HEK293 (cell line): ENCODE measurements at regions not wholly inside any gene's neighbourhood (a gene's known extent, or its start where the extent isn't known, plus 50 kb on each side); places are given as distances from the start of the nearest gene placed in this dataset.

Source experiments
- CTCF ChIA-PET: fragments of 350-600 bp; formaldehyde crosslinking; extraction: SDS; loops from one replicate; lab custom pipeline; 2021; ENCODE audit warnings: antibody characterized with exemption; lab: Yijun Ruan, JAX
- POLR2A ChIA-PET: fragments of 300-600 bp; formaldehyde crosslinking; extraction: SDS; loops from one replicate; lab custom pipeline; 2020; ENCODE audit warnings: antibody characterized with exemption, inconsistent platforms; lab: Yijun Ruan, JAX
- H3K27ac ChIP-seq: fragments of 200-500 bp; sonication (Bioruptor generic); 2 replicates; pipeline ENCODE4 v1.5.1; 2014; ENCODE audit warnings: low read depth, low read length, control low read depth, inconsistent platforms; ENCODE audit errors: extremely low read depth
- H3K36me3 ChIP-seq, 2 experiments: fragments of 200-500 bp in 1 of 2; sonication (Bioruptor generic) in 1 of 2; 1 replicate in 1 of 2; 2 replicates in 1 of 2; pipeline ENCODE4 v1.5.1; 2014 to 2017; ENCODE audit warnings: inconsistent platforms in 2 of 2, low read length in 2 of 2; ENCODE audit not compliant: control insufficient read depth in 2 of 2, insufficient read depth in 1 of 2
- H3K4me1 ChIP-seq: fragments of 200-500 bp; sonication (Bioruptor generic); 2 replicates; pipeline ENCODE4 v1.5.1; 2014; ENCODE audit warnings: mild to moderate bottlenecking, low read length, inconsistent platforms; ENCODE audit not compliant: control insufficient read depth, insufficient read depth
- H3K4me3 ChIP-seq: 2 replicates; pipeline ENCODE4 v1.5.1; 2011; ENCODE audit warnings: low read depth, mild to moderate bottlenecking, control low read depth, low read length, moderate library complexity
- H3K9me3 ChIP-seq: fragments of 200-500 bp; sonication (Bioruptor generic); 2 replicates; pipeline ENCODE4 v1.5.1; 2014; ENCODE audit warnings: low read depth, low read length, inconsistent platforms; ENCODE audit not compliant: control insufficient read depth, insufficient read depth
- BCL6B ChIP-seq: fragments of 450-650 bp; formaldehyde crosslinking; IDR thresholded peaks from 2 replicates; pipeline ENCODE4 v1.5.1; 2017; ENCODE audit warnings: missing biosample characterization, missing genetic modification characterization
- EGR2 ChIP-seq: fragments of 450-650 bp; formaldehyde crosslinking; IDR thresholded peaks from 2 replicates; pipeline ENCODE4 v1.5.1; 2016; ENCODE audit warnings: low read depth, missing biosample characterization, missing genetic modification characterization
- KLF9 ChIP-seq: fragments of 450-650 bp; formaldehyde crosslinking; IDR thresholded peaks from 2 replicates; pipeline ENCODE4 v1.5.1; 2016; ENCODE audit warnings: missing biosample characterization, missing genetic modification characterization, low read depth
- OVOL3 ChIP-seq: fragments of 450-650 bp; formaldehyde crosslinking; IDR thresholded peaks from 2 replicates; pipeline ENCODE4 v1.5.1; 2016; ENCODE audit warnings: missing biosample characterization, missing genetic modification characterization
- PRDM6 ChIP-seq: fragments of 450-650 bp; formaldehyde crosslinking; IDR thresholded peaks from 2 replicates; pipeline ENCODE4 v1.5.1; 2017; ENCODE audit warnings: missing biosample characterization, missing genetic modification characterization
- SP7 ChIP-seq: fragments of 450-650 bp; formaldehyde crosslinking; IDR thresholded peaks from 2 replicates; pipeline ENCODE4 v1.5.1; 2016; ENCODE audit warnings: missing biosample characterization, missing genetic modification characterization
- ZBTB26 ChIP-seq: fragments of 450-650 bp; formaldehyde crosslinking; optimal IDR thresholded peaks from 2 replicates; pipeline ENCODE3; 2016; ENCODE audit warnings: missing biosample characterization, mild to moderate bottlenecking, missing genetic modification characterization
- ZBTB48 ChIP-seq: fragments of 450-650 bp; formaldehyde crosslinking; IDR thresholded peaks from 2 replicates; pipeline ENCODE4 v1.5.1; 2016; ENCODE audit warnings: missing biosample characterization, missing genetic modification characterization
- ZBTB6 ChIP-seq: fragments of 450-650 bp; formaldehyde crosslinking; IDR thresholded peaks from 2 replicates; pipeline ENCODE4 v1.5.1; 2017; ENCODE audit warnings: missing biosample characterization, missing genetic modification characterization
- ZNF555 ChIP-seq: fragments of 450-650 bp; formaldehyde crosslinking; conservative IDR thresholded peaks from 2 replicates; pipeline ENCODE4 v1.5.1; 2017; ENCODE audit warnings: missing biosample characterization, mild to moderate bottlenecking, missing genetic modification characterization, inconsistent platforms
- ZNF558 ChIP-seq: fragments of 450-650 bp; formaldehyde crosslinking; IDR thresholded peaks from 2 replicates; pipeline ENCODE4 v1.5.1; 2016; ENCODE audit warnings: missing biosample characterization, missing genetic modification characterization
- ZNF596 ChIP-seq: fragments of 450-650 bp; IDR thresholded peaks from 2 replicates; pipeline ENCODE4 v1.5.0; 2018; ENCODE audit warnings: missing biosample characterization, mild to moderate bottlenecking, missing genetic modification characterization, moderate library complexity
- ZNF645 ChIP-seq: fragments of 450-650 bp; formaldehyde crosslinking; IDR thresholded peaks from 2 replicates; pipeline ENCODE4; 2016; ENCODE audit warnings: missing biosample characterization, missing genetic modification characterization
- ZNF654 ChIP-seq: fragments of 450-650 bp; formaldehyde crosslinking; IDR thresholded peaks from 2 replicates; pipeline ENCODE4 v1.5.1; 2016; ENCODE audit warnings: low read depth, missing biosample characterization, missing genetic modification characterization
- ZNF664 ChIP-seq: fragments of 450-650 bp; formaldehyde crosslinking; IDR thresholded peaks from 2 replicates; pipeline ENCODE4 v1.5.1; 2016; ENCODE audit warnings: missing biosample characterization, missing genetic modification characterization
- ZNF76 ChIP-seq: fragments of 450-650 bp; formaldehyde crosslinking; IDR thresholded peaks from 2 replicates; pipeline ENCODE4; 2016; ENCODE audit warnings: low read depth, missing biosample characterization, missing genetic modification characterization, borderline replicate concordance

GRCh38 chr7:121546632-121547543 lies 150.8 kb upstream of the FAM3C start:
- Histone ChIP-seq H3K4me3 (no peak overlapping the region), H3K9me3 (no peaks in the 10 kb centered on the region), H3K4me1 (peaks cover 5% of the 10 kb centered on the region; the same call in 1 of the 2 replicates), H3K27ac (no peak overlapping the region), H3K36me3 (no peaks in the 10 kb centered on the region)
- ChIA-PET POLR2A (interaction anchor here (0.9 kb wide), 1 partner anchor 151 kb away, joined by 3 read pairs; the partner anchor contains the start of gene FAM3C), CTCF (interaction anchor here (0.6 to 3.7 kb wide), 20 partner anchors 10 to 794 kb away, joined by 3 to 36 read pairs (median 3); no protein-coding TSS in a partner anchor)
- peak; percentile 71; the same call in 1 of the 2 replicates for TF ChIP-seq SP7 (tag by site-specific recombination)
- peak; percentile 86 for TF ChIP-seq PRDM6
- no peak for TF ChIP-seq ZNF664 (tag by site-specific recombination)
- TF ChIP-seq OVOL3 (tag by site-specific recombination): no peak
- no peak for TF ChIP-seq ZNF654 (tag by site-specific recombination)
- TF ChIP-seq BCL6B (tag by site-specific recombination): no peak

- H3K4me1 ChIP-seq: peaks cover 5% of the 10 kb centered on the region; the same call in 1 of the 2 replicates
- ChIA-PET POLR2A (interaction anchor here (0.6 kb wide), 1 partner anchor 9 kb away, joined by 3 read pairs; no protein-coding TSS in a partner anchor), CTCF (interaction anchor here (0.6 to 2.5 kb wide), 2 partner anchors 39 to 178 kb away, joined by 4 to 22 read pairs; no protein-coding TSS in a partner anchor)
- no peaks in the 10 kb centered on the region for H3K36me3 ChIP-seq
- H3K27ac ChIP-seq: no peak overlapping the region
- H3K9me3 ChIP-seq: no peaks in the 10 kb centered on the region
- no peak overlapping the region for H3K4me3 ChIP-seq
- TF ChIP-seq ZNF558 (tag by site-specific recombination) (no peak), KLF9 (tag by site-specific recombination) (no peak), ZBTB6 (tag by site-specific recombination) (no peak), ZBTB48 (tag by site-specific recombination) (no peak), ZNF76 (tag by site-specific recombination) (no peak), EGR2 (tag by site-specific recombination) (no peak), ZNF596 (tag by site-specific recombination) (no peak), ZBTB26 (tag by site-specific recombination) (no peak), ZNF645 (no peak), ZNF555 (tag by site-specific recombination) (no peak)
These were observed 149.3 kb upstream of the FAM3C start for GRCh38 chr7:121545418-121545817.
